HG02981 (cell line): ENCODE measurements at regions not wholly inside any gene's neighbourhood (a gene's known extent, or its start where the extent isn't known, plus 50 kb on each side); places are given as distances from the start of the nearest gene placed in this dataset.

Experiments
- ATAC-seq: cut with Tn5 transposase; IDR thresholded peaks from one replicate; pipeline ENCODE4 v1.9.1; 2021; ENCODE audit warnings: mild to moderate bottlenecking, moderate library complexity; ENCODE audit not compliant: unreplicated experiment

DNA sequence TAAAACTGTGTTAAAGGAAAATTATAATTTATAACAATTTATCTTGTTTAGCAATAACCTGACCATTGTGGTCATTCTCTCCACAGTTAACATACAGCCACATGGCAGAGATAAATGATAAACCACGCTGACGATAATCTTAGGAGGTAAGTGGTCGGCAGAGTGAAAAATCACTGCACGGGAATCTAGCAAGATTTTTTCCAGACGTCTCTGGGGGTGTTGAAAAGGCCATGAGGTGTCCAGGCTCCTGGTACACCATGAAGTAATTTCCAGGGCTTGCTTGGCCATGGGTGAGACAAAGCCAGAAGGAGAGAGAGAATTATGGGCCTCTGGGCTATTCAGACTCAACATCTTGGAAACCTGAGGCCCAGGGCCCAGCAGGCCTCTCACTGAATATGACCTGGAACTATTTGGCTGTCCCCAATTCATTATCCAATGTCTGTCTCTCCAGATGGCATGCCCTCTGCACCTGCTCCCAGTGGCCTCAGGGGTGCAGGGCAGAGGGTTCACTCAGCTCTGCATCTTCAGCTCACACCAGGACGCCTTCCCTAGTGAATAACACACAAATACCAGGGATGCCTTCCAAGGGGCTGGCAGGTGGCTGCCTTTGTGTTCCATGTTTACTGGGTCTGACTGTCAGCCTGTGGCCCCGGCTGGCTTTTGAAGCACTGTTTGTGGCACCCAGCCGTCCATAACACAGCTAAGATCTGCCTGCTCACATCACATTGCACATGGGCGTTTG is 590.4 kb upstream of the PFKP start:
- ATAC-seq, result no peak

DNA sequence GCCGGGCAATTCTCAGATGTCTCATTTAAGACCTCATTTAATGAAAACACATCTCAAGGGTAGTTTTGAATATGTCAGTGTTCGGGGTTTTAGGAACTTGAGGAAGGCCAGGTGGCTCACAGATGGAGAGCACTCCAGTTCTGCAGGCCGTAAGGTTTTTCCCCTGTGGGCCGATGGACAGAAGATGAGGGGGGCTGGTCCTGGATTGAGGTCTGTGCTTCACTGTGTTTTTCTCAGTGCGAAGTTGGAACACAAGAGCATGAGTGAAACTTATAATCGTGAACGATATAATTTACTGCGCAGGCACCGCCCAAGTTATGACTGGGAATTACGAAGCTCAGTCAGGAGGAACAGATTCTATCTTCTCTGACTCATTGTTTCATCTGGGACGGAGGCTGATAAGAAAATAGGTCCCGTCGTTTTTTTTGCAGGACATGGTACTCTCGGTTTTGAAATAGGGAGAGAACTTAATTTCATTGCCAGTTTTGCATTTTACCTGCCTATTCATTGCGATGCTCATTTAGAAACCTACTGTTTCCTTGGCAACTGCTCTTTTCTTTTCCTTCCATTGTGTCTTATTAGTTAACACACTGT is 591.0 kb upstream of the PFKP start:
- no peak for ATAC-seq

- no peak for ATAC-seq
Observed at GRCh38 chr10:2475711-2476217, 591.6 kb upstream of the PFKP start.

GRCh38 chr10:2471811-2472210 is 595.5 kb upstream of the PFKP start:
- no peak for ATAC-seq

GRCh38 chr10:2469802-2470201 is 597.5 kb upstream of the PFKP start:
- ATAC-seq, result no peak

DNA sequence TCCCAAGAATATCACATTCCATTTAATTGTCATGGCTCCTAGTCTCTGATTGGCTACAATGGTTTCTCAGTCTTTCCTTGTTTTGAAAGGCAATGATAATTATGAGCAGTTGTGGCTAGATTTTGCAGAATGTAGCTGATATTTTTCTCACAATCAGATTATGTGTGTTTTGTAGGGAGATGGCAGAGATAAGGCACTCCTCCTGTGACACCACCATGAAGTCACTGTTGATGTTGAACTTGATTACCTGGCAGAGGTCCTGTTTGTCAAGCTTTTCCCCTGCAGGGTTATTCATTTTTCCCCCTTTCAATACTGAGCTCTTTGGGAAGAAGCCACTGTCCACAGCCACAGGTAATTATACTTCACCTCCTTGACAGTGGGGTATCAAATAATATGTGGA is 602.9 kb upstream of the PFKP start:
- no peak for ATAC-seq

DNA sequence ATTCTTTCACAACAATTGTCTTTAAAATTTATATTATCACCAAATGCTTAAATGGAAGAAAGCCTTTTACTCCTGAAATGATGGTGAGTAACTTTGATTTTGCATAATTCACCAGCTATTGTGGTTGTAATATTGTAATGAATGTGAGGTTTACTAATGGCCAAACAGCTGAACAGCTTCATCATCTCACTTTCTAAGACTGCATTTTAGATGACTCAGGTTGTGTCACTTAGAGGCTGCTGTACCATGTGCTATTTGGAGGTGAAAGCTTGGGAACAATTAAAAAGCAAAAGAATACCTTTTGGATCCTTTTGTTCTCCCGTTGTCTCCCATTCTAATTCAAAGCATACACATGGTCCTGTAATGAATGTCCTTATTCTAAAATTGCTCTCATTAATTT is 604.0 kb upstream of the PFKP start:
- ATAC-seq, result no peak

DNA sequence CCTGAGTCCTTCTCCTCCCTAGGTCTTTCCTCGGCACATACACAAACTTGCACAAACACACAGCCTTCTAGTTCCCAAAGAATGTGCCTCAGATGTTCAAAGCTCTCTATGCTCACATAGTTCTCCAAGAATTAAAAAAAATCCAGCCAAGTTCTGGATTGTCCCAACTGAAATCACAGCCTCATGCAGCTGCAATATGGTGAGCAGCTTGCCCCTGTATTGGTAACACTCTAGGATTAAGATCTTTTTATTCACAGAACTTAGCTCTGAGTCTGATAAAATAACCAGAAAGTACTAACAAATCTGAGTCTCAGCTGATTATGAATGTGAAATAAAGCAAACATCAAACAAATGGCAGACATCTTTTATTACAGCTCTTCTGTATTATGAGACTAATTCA is 604.8 kb upstream of the PFKP start:
- ATAC-seq, result no peak

- ATAC-seq, result no peak
Observed at GRCh38 chr10:2460812-2461211, 606.5 kb upstream of the PFKP start.

GRCh38 chr10:2459713-2460112 is 607.6 kb upstream of the PFKP start:
- no peak for ATAC-seq

DNA sequence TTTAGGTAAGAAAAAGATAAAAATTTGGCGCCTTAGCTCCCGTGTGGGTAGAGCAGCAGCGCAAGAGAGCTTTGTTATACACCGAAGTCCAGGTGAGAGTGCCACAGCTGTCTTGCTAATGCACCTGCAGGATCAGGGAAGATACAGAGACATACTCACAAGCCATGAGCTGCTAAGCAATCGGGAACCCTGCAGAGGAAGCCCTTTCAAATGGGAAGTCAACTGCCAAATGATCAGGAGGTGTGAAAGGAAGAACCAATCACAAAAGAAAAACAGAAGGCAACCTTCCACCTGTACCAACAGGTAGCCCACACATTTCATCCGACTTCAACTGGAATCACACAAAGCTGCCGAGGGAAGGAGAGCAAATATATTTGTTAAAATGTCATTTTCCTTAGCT is 610.5 kb upstream of the PFKP start:
- no peak for ATAC-seq

GRCh38 chr10:2445370-2445769 is 622.0 kb upstream of the PFKP start:
- ATAC-seq, result no peak

GRCh38 chr10:2439983-2440382 is 627.4 kb upstream of the PFKP start:
- ATAC-seq, result no peak

GRCh38 chr10:2439000-2439399 is 628.3 kb upstream of the PFKP start:
- no peak for ATAC-seq

- ATAC-seq, result no peak
Observed at GRCh38 chr10:2438248-2438939, 629.0 kb upstream of the PFKP start.

GRCh38 chr10:2436933-2437332 is 630.4 kb upstream of the PFKP start:
- ATAC-seq, result no peak

DNA sequence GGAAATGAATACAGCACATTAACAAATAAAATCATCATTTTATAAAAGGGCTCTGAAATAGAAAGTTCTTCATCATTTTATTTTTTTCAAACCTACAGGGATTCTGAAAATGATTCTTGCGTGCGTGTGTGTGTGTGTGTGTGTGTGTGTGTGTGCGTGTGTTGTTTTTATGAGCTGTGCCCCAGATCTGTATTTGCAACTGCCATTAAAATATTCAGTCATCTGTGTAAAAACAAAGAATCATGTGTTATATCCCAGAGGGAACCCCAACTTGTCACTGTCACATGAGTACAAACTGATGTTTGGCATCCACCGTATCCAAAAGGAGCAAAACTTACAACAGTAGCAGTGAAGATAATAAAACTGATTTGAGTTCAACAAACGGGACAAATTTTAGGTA is 635.4 kb upstream of the PFKP start:
- no peak for ATAC-seq

GRCh38 chr10:2427412-2427811 is 639.9 kb upstream of the PFKP start:
- no peak for ATAC-seq

GRCh38 chr10:2425320-2425719 is 642.0 kb upstream of the PFKP start:
- no peak for ATAC-seq

- ATAC-seq, result no peak
Observed at GRCh38 chr10:2414562-2414961, 652.8 kb upstream of the PFKP start.

DNA sequence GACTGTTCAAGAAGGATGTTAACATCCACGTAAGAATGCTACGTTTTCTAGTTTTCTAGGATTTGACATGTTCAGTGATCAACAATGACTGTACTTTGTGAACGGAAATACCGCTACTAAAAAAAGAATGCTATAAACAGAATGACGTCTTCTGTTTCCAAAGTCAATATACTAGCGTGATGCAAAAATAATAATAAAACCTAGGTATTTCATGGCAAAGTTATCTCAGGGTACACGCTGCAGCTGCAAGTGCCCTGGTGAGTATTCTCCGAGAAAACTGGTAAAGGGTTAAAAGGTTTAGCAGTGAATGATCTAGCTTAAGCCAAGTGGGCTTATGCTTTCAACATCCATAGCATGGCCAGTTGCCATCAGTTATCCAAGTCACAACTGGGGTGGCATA is 653.3 kb upstream of the PFKP start:
- ATAC-seq, result no peak

DNA sequence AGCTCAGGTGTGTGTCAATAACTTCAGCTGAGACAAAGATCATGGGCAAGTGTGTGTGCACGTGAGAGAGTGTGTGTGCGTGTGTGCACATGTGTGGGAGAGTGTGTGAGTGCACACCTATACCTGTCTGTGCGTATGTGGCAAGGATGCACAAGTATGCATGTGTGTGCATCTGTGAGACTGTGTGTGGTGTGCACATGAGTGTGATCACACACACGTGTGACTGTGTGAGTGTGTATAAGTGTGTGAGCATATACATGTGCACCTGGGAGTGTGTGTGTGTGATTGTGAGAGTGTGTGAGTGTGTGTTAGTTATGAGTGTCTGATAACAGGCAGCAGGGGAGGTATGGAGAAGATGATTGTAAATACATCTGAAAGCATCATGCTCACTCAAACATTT is 657.3 kb upstream of the PFKP start:
- no peak for ATAC-seq
